Stimulated activated CD8-positive, alpha-beta memory T cell treated with anti-CD3 and anti-CD28 coated beads, Interleukin-7, amount 100 ng/mL, for 4 hours (primary cell): ENCODE measurements at regions not wholly inside any gene's neighbourhood (a gene's known extent, or its start where the extent isn't known, plus 50 kb on each side); places are given as distances from the start of the nearest gene placed in this dataset.
"Not testable (repeated sequence)": the region's sequence is repeated elsewhere in the genome, so short reads cannot be mapped to it uniquely, and the experiment has no call there.

Source experiments
- DNase-seq, 2 donors: peaks; one replicate each; pipeline ENCODE4 v3.0.0-alpha.2; 2020; ENCODE audit warnings: low read depth in 2 of 2

- no peak for DNase-seq
Observed at GRCh38 chr14:103231376-103232019, 102.5 kb upstream of the EIF5 start.

- DNase-seq = no peak
Observed at GRCh38 chr14:103232031-103232808, 101.8 kb upstream of the EIF5 start.

- no peak for DNase-seq
Observed at GRCh38 chr14:103232831-103233319, 101.2 kb upstream of the EIF5 start.

GRCh38 chr14:103233328-103233727 is 100.7 kb upstream of the EIF5 start:
- no peak for DNase-seq

GRCh38 chr14:103234826-103235225 is 99.2 kb upstream of the EIF5 start:
- DNase-seq = not testable (repeated sequence)

GRCh38 chr14:103235506-103235905 is 98.5 kb upstream of the EIF5 start:
- DNase-seq = not testable (repeated sequence)

GRCh38 chr14:103239751-103240150 is 94.3 kb upstream of the EIF5 start:
- DNase-seq = no peak

GRCh38 chr14:103241531-103241930 is 92.5 kb upstream of the EIF5 start:
- DNase-seq = no peak

GRCh38 chr14:103243764-103244737 is 90.0 kb upstream of the EIF5 start:
- no peak for DNase-seq

- not testable (repeated sequence) for DNase-seq
Observed at GRCh38 chr14:103245624-103246031, 88.4 kb upstream of the EIF5 start.

GRCh38 chr14:103246070-103246469 is 88.0 kb upstream of the EIF5 start:
- DNase-seq = no peak

GRCh38 chr14:103247169-103247606 is 86.8 kb upstream of the EIF5 start:
- DNase-seq = no peak

- no peak for DNase-seq
Observed at GRCh38 chr14:103250181-103250580, 83.9 kb upstream of the EIF5 start.

- no peak for DNase-seq
Observed at GRCh38 chr14:103250874-103251273, 83.2 kb upstream of the EIF5 start.

- DNase-seq = no peak
Observed at GRCh38 chr14:103255555-103255954, 78.5 kb upstream of the EIF5 start.

- DNase-seq = no peak
Observed at GRCh38 chr14:103256406-103256805, 77.6 kb upstream of the EIF5 start.

GRCh38 chr14:103257211-103257962 is 76.7 kb upstream of the EIF5 start:
- DNase-seq = no peak

- DNase-seq = no peak
Observed at GRCh38 chr14:103258211-103258610, 75.8 kb upstream of the EIF5 start.

GRCh38 chr14:103259184-103259583 is 74.9 kb upstream of the EIF5 start:
- DNase-seq = no peak

- no peak for DNase-seq
Observed at GRCh38 chr14:103259801-103260628, 74.0 kb upstream of the EIF5 start.
